Posterior vena cava (tissue), 2 donors: ENCODE measurements at regions not wholly inside any gene's neighbourhood (a gene's known extent, or its start where the extent isn't known, plus 50 kb on each side); places are given as distances from the start of the nearest gene placed in this dataset.
"Not testable (repeated sequence)": the region's sequence is repeated elsewhere in the genome, so short reads cannot be mapped to it uniquely, and the experiment has no call there.

Source experiments
- DNase-seq: peaks from one replicate; pipeline ENCODE4 v3.0.0-alpha.2; 2020; ENCODE audit warnings: low spot score
- intact Hi-C, 2 donors: fragments of 100-400 bp; cut with DNase I; formaldehyde crosslinking; loops; one replicate each; pipeline versions ENCODE4 v1.14.1 to v1.14.2; 2022 to 2023
- donor health status: DM: yes; HTN: yes; CAD: no.
- donor health status: DM: yes; HTN: yes; CAD: no.

DNA sequence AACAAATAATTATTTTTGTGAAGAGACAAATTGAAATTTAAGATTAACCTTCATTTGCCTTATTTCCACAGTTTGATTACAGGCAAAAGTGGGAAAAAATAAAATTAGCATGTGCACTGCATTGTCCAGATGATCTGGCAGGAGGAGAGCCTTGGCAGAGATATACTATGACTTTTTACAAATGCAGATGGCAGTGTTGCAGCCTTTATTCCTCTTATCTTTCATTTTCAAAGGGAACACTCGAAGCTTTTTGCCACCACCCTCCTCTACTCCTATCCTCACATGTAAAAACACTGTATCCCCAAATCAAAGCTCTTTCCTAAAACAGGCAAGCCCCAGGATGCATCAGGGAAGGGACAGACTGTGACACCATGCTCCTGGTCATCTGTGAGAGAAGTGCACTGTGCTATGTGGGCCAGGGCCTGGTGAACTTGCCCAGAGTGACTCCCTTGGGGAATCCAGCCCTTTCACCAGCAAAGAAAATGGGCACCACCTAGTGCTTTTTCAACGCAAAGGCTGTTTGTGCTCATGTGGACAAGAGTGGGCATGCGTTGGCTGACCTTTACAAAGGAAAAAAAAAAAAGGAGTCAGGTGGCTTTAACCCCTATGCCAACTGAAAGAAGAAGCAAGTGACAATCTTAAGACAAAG, 74.7 kb upstream of the ETAA1 start:
- DNase-seq = peak; percentile 78
- intact Hi-C loops = loop anchor here in 1 of 2 donors (5.0 kb wide), 1 partner anchor 880 kb away; no protein-coding TSS in a partner anchor

GRCh38 chr2:67323209-67323991, 73.7 kb upstream of the ETAA1 start:
- no peak for DNase-seq
- intact Hi-C loops = loop anchor here in 1 of 2 donors (5.0 kb wide), 1 partner anchor 881 kb away; no protein-coding TSS in a partner anchor

DNA sequence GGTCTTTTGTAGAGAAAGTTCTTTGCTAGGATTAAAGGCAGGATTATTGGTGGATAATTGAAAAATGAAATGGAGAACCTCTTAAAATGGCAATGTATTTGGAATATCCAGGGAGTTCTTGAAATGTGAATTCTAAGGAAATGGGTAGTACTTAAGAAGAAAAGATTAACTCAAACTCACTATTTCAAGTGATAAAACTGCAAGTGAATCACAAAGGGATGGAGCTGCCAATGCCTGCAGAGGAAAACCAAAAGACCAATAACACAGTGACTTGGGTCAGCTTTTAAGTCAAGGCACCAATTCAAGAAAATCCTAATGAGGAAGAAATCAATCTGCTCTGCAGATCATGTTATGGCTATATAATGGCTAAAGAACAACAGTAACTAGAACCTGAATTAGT, 67.6 kb upstream of the ETAA1 start:
- DNase-seq = no peak
- intact Hi-C loops = no loop called here

DNA sequence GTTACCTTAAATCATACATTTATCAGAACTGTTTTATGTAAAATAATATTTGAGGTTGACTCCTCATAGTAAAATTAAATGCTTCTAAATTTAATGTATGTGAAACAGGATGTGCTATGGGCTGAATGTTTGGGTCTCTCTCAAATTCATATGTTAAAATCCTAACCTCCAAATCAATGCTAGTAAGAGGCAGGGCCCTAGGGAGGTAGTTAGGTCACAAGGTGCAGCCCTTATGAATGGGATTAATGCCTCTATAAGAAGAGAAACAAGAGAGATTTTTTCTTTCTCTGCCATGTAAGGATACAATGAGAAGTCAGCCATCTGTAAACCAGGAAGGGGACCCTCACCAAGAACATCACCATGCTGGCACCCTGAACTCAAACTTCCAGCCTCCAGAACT, 67.2 kb upstream of the ETAA1 start:
- no peak for DNase-seq
- intact Hi-C loops = no loop called here

- DNase-seq, intact Hi-C loops: not testable (repeated sequence)
Measured at GRCh38 chr2:67331419-67332086, 65.6 kb upstream of the ETAA1 start.

DNA sequence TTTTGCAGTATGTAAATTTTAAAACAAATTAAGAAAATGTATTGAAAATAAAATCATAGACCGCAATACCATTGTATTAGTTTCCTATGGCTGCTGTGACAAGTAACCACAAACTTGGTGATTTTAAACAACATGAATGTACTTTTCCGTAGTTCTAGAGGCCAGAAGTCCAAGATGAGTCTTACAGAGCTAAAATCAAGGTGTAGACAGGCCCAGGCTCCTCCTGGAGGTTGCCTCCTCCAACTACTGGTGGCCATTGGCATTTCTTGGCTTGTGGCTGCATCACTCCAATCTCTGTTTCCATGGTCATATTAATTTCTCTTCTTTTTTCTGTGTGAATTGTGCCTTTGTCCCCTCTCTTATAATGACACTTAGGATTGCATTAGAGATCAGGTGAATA, 59.2 kb upstream of the ETAA1 start:
- DNase-seq = no peak
- intact Hi-C loops = no loop called here

DNA sequence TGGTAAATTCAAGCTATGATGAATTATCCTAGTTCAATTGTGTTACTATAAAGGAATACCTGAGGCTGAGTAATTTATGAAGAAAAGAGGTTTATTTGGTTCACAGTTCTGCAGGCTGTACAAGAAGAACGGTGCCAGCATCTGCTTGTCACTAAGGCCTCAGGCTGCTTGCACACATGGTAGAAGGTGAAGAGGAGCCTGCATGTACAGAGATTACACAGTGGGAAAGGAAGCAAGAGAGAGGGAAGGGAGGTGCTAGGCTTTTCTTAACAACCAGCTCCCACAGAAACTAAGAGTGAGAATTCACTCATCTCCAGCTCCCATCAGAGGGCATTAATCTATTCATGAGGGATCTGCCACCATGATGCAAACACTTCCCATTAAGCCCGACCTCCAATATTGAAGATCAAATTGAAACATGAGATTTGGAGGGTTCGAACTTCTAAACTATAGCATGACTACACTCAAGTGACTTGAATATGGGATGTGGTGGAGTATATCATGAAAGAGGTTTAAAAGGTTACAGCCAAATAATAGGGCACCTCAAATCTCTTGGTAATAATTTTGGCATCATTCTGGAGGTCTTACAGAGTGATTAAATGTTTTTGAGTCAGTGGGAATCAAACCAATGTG, 58.4 kb upstream of the ETAA1 start:
- intact Hi-C loops = no loop called here
- no peak for DNase-seq

- intact Hi-C loops = no loop called here
- no peak for DNase-seq
Measured at GRCh38 chr2:67339234-67339885, 57.8 kb upstream of the ETAA1 start.

DNA sequence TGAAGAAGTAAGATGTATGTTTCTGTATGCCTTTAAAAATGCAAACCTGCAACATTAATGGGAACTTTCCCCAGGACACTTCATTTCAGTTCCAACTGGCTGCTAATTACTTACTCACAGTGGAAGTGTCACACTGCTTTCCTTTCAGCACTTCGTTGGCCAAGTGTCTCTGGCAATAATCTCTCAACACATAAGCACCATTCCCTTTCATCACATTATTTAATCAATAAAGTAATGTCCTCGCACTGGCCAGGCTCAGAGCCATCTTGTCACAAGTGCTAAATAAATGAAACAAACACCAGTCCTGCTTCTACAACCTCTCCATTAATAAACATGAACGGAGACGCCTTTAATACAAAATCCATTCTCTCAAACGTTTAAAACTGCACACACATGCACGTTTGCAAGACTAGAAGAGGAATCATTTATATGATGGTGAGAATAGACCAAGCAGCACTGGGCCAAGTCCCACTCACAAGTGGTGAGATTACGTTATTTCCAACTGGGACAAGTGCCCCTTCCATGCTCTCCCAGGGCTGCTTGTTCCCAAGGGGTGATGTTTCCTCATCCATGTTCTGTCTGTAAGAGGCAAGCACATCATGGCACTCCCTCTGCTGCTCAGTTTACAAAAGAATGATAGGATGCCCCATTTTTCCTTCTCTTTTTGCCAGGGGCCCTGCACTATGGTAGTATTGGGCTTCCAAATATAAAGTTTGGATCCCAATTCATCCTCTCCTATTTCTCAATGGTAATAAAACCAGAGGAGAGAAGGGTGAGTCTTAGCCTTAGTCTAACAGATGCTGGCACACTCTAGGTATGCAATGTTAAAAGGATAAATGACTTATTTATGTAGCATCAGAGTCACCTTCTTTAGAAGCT, 56.8 kb upstream of the ETAA1 start:
- intact Hi-C loops = no loop called here
- no peak for DNase-seq

DNA sequence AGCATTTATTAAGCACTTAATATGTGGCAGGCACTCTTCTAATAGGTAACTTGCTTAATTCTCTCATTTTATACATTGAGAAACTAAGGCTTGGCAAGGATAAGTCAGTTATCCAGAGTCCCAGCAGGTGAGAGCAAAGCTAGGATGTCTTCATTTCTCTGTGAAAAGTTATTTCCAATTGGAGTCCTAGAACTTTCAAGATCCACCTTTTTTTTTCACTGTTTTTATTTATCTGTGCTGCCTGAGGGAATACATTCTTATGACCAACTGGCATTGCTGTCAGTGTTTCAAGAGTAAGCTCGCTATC, 56.2 kb upstream of the ETAA1 start:
- no peak for DNase-seq
- intact Hi-C loops = no loop called here

GRCh38 chr2:67341336-67341735, 55.8 kb upstream of the ETAA1 start:
- intact Hi-C loops = no loop called here
- no peak for DNase-seq

DNA sequence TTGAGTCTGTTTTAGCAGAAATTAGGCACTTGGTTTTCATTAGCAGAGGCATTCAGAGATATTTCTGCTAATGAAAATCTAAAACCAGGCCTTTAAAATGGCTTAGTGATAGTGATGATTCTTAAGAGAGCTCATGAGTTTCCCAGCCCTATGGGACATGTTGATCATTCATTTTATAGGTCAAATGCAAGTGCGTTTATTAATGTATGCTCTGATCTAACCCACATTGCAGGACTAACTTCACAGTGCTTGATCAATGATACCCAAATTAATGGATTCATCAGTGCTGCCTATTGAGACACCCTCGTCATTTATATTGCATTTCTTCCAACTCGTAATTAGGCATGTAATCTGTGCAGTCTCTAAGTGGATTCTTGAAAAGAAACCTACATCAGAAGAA, 54.7 kb upstream of the ETAA1 start:
- DNase-seq = no peak
- intact Hi-C loops = no loop called here

GRCh38 chr2:67346718-67347407, 50.3 kb upstream of the ETAA1 start:
- intact Hi-C loops = no loop called here
- no peak for DNase-seq
